MM.1S (cell line): ENCODE measurements at regions not wholly inside any gene's neighbourhood (a gene's known extent, or its start where the extent isn't known, plus 50 kb on each side); places are given as distances from the start of the nearest gene placed in this dataset.

Experiments used
- DNase-seq: peaks from one replicate; pipeline ENCODE4 v3.0.0-alpha.2; 2015
- H2AFZ ChIP-seq: fragments of 300-600 bp; sonication (generic); 2 replicates; pipeline ENCODE4 v1.6.0; 2016; ENCODE audit warnings: antibody characterized with exemption, low read length
- H3F3A ChIP-seq: fragments of 300-600 bp; sonication (generic); 2 replicates; pipeline ENCODE4 v1.6.1; 2016; ENCODE audit warnings: mild to moderate bottlenecking, antibody characterized with exemption, low read length, moderate library complexity, mixed read lengths; ENCODE audit not compliant: insufficient read depth
- H3K27ac ChIP-seq: fragments of 300-600 bp; sonication (generic); 2 replicates; pipeline ENCODE4 v1.5.1; 2016; ENCODE audit warnings: mild to moderate bottlenecking, low read length
- H3K27me3 ChIP-seq: fragments of 300-600 bp; sonication (generic); replicated peaks from 2 replicates; pipeline ENCODE4 v1.6.0; 2016; ENCODE audit warnings: low read length; ENCODE audit not compliant: insufficient read depth
- H3K36me3 ChIP-seq: fragments of 300-600 bp; sonication (generic); replicated peaks from 2 replicates; pipeline ENCODE4 v1.6.1; 2016; ENCODE audit warnings: mild to moderate bottlenecking, low read length, mixed read lengths; ENCODE audit not compliant: insufficient read depth
- H3K4me1 ChIP-seq: fragments of 300-600 bp; sonication (generic); 2 replicates; pipeline ENCODE4 v1.6.1; 2016; ENCODE audit warnings: low read length, mixed read lengths
- H3K4me2 ChIP-seq: fragments of 300-600 bp; sonication (generic); 2 replicates; pipeline ENCODE4 v1.6.0; 2016; ENCODE audit warnings: low read depth, low read length
- H3K4me3 ChIP-seq: fragments of 300-600 bp; sonication (generic); 2 replicates; pipeline ENCODE4 v1.5.1; 2016; ENCODE audit warnings: low read length, mixed read lengths
- H3K79me2 ChIP-seq: fragments of 300-600 bp; sonication (generic); 2 replicates; pipeline ENCODE4 v1.6.1; 2016; ENCODE audit warnings: mixed run types, low read length, mixed read lengths
- H3K9ac ChIP-seq: fragments of 300-600 bp; sonication (generic); 2 replicates; pipeline ENCODE4 v1.6.1; 2016; ENCODE audit warnings: low read length, mixed read lengths
- H3K9me2 ChIP-seq: fragments of 300-600 bp; sonication (generic); replicated peaks from 2 replicates; pipeline ENCODE4 v1.6.1; 2016; ENCODE audit warnings: mild to moderate bottlenecking, low read length, mixed read lengths; ENCODE audit not compliant: insufficient read depth
- H3K9me3 ChIP-seq: fragments of 300-600 bp; sonication (generic); replicated peaks from 2 replicates; pipeline ENCODE4 v1.6.1; 2016; ENCODE audit warnings: mild to moderate bottlenecking, low read length, mixed read lengths; ENCODE audit not compliant: insufficient read depth
- H4K20me1 ChIP-seq: fragments of 300-600 bp; sonication (generic); 2 replicates; pipeline ENCODE4 v1.6.1; 2016; ENCODE audit warnings: mild to moderate bottlenecking, low read length, moderate library complexity, mixed read lengths; ENCODE audit not compliant: insufficient read depth
- EZH2 ChIP-seq: fragments of 300-600 bp; sonication (generic); optimal IDR thresholded peaks from 2 replicates; pipeline ENCODE3; 2017; ENCODE audit warnings: low read depth, mild to moderate bottlenecking, antibody characterized with exemption, low read length, mixed read lengths
- EZH2phosphoT487 ChIP-seq: fragments of 300-600 bp; sonication (generic); IDR thresholded peaks from 2 replicates; pipeline ENCODE4 v1.6.1; 2018; ENCODE audit warnings: antibody characterized with exemption, low read length
- TF ChIP-seq, protein P1 (sequence below): fragments of 300-600 bp; sonication (generic); IDR thresholded peaks from 2 replicates; pipeline ENCODE4 v1.5.1; 2016; ENCODE audit warnings: antibody characterized with exemption, low read length, mixed read lengths

DNA sequence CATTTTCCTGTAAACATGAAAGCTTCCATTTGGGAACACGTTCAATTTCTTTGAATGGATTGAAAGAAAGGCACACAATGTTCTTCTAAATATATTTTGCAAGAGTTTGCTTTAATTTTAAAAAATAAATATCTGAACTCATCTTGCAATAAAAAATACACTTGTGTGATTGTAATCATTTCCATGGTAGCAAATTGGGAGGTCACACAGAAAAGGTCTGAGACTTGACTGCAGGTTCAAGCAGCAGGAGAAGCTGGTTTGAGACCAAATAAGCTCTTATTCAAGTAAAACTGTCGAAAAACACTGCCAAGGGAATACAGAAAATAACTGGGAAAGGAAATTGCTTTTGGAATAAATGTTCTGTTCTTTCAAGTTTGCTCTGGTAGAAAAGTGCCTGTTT, 498.9 kb downstream of the ADGRL2 start:
- H3K4me3 ChIP-seq, result no peak overlapping the region
- H4K20me1 ChIP-seq, result no peaks in the 10 kb centered on the region
- H3K4me1 ChIP-seq, result no peaks in the 10 kb centered on the region
- no peak overlapping the region for H3K4me2 ChIP-seq
- no peaks in the 10 kb centered on the region for H3F3A ChIP-seq
- no peak overlapping the region for H2AFZ ChIP-seq
- no peak overlapping the region for H3K9ac ChIP-seq
- TF ChIP-seq, protein P1, sequence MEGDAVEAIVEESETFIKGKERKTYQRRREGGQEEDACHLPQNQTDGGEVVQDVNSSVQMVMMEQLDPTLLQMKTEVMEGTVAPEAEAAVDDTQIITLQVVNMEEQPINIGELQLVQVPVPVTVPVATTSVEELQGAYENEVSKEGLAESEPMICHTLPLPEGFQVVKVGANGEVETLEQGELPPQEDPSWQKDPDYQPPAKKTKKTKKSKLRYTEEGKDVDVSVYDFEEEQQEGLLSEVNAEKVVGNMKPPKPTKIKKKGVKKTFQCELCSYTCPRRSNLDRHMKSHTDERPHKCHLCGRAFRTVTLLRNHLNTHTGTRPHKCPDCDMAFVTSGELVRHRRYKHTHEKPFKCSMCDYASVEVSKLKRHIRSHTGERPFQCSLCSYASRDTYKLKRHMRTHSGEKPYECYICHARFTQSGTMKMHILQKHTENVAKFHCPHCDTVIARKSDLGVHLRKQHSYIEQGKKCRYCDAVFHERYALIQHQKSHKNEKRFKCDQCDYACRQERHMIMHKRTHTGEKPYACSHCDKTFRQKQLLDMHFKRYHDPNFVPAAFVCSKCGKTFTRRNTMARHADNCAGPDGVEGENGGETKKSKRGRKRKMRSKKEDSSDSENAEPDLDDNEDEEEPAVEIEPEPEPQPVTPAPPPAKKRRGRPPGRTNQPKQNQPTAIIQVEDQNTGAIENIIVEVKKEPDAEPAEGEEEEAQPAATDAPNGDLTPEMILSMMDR, result no peak
- TF ChIP-seq EZH2, result no peak
- no peak for TF ChIP-seq EZH2phosphoT487
- no peaks in the 10 kb centered on the region for H3K36me3 ChIP-seq
- H3K9me3 ChIP-seq, result no peaks in the 10 kb centered on the region
- DNase-seq, result no peak
- no peak overlapping the region for H3K27ac ChIP-seq
- no peaks in the 10 kb centered on the region for H3K79me2 ChIP-seq
- H3K27me3 ChIP-seq, result no peaks in the 10 kb centered on the region
- H3K9me2 ChIP-seq, result no peaks in the 10 kb centered on the region

DNA sequence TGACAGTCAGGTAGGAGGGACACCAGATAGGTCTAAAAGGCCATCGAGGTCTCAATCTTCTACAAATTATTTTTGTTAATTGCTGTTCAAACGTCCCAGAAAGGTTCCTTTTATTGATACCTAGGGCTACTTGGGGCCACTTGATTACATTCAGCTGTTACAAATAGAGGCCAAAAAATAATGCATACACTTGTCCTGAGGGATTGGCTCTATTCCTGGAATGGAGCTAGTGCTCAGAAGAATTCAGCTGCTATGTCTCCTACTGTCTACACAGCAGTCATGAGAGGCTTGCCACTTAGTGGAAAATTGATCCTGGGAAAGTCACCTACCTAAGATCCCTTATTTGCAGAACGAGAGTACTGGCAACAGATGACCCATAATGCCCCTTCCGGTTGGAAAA, 498.3 kb downstream of the ADGRL2 start:
- Histone ChIP-seq H3K4me1 (no peaks in the 10 kb centered on the region), H3K79me2 (no peaks in the 10 kb centered on the region), H3K9me3 (no peaks in the 10 kb centered on the region), H3K4me2 (no peak overlapping the region), H3K9ac (no peak overlapping the region), H3K36me3 (no peaks in the 10 kb centered on the region), H3K27me3 (no peaks in the 10 kb centered on the region), H3K9me2 (no peaks in the 10 kb centered on the region), H3F3A (no peaks in the 10 kb centered on the region), H4K20me1 (no peaks in the 10 kb centered on the region), H2AFZ (no peak overlapping the region), H3K4me3 (no peak overlapping the region), H3K27ac (no peak overlapping the region)
- TF ChIP-seq, protein P1, result no peak
- TF ChIP-seq EZH2phosphoT487, result no peak
- TF ChIP-seq EZH2, result no peak
- DNase-seq, result no peak

DNA sequence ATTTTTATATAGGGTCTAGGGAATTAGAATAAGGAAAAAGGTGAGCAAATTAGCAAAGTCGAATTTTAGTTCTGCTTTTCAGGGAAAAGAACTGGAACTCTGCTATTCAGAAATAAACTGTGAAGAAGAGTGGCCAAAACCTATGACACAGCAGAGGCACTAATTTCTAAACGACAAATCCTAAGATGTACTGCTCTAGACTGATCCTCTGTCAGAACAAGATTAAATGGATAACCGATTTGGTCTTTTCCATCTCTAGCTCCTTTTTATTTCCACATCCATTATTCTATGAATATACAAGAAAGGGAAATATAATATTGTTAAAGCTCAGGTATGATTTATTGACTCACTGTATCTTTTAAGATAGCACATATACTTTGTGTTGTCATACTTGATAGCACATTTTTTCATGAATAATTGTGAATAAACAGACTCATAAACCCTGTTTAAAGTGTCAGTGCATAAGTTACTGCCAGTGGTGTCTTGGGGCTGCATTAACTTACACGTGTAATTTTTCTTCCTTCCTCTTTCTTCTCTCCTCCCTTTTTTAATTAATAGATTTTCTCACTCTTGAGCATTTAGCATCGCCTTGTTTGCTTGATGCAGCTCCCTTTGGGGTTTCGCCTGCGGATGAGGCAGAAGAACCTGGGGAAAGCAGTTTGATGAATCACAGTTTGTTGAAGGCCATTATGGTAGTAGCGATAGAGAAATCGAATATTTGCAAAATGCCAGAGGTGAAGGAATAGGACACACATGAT, 496.6 kb downstream of the ADGRL2 start:
- Histone ChIP-seq H3K4me2 (no peak overlapping the region), H3K27me3 (no peaks in the 10 kb centered on the region), H3K27ac (no peak overlapping the region), H3K79me2 (no peaks in the 10 kb centered on the region), H3K4me1 (no peaks in the 10 kb centered on the region), H3K4me3 (no peak overlapping the region), H3K9me3 (no peaks in the 10 kb centered on the region), H3F3A (no peaks in the 10 kb centered on the region), H4K20me1 (no peaks in the 10 kb centered on the region), H2AFZ (no peak overlapping the region), H3K9ac (no peak overlapping the region), H3K9me2 (no peaks in the 10 kb centered on the region), H3K36me3 (no peaks in the 10 kb centered on the region)
- DNase-seq, result no peak
- TF ChIP-seq EZH2phosphoT487, result no peak
- no peak for TF ChIP-seq EZH2
- TF ChIP-seq, protein P1, result no peak
